NB4 (cell line): ENCODE measurements at regions not wholly inside any gene's neighbourhood (a gene's known extent, or its start where the extent isn't known, plus 50 kb on each side); places are given as distances from the start of the nearest gene placed in this dataset.

ENCODE experiments used
- MYC ChIP-seq: IDR thresholded peaks from 2 replicates; pipeline ENCODE4 v1.6.1; 2011; ENCODE audit warnings: low read depth, low read length
- TF ChIP-seq, protein P1 (sequence below): IDR thresholded peaks from one replicate; pipeline ENCODE4 v1.5.1; 2012; ENCODE audit warnings: low read depth, low read length

DNA sequence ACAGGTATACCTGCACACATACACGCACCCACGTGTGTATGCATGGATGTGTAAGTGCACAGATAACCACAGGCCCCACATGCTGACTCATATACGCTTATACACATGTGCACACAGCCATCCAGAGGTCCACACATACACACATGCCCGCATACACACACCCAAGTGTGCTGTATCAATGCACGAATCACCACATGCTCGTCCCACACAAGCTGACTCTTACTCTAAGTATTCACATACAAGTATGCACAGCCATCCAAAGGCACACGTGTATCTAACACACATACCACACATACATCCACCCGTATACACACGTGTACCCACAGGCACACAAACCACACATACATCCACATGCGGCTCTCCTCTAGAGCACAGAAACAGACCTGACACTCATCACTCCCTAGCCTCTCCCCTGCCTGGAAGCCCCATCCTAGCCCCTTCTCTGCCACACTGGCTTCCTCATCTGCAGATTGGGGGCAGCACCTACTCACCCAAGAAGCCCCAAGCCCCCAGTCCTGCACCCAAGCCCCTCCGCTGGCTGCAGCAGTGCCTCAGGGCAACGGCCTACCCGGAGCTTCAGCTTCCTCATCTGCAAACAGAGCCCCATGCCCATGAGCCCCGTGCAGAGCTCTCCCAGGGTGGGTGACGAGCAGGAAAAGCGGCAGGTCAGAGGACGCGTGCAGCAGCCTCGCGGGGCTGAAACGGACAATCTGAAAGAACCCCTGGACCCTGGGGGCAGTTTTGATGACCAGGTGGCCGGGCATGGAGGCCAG is 105.4 kb downstream of the NCOR2 start:
- TF ChIP-seq, protein P1, sequence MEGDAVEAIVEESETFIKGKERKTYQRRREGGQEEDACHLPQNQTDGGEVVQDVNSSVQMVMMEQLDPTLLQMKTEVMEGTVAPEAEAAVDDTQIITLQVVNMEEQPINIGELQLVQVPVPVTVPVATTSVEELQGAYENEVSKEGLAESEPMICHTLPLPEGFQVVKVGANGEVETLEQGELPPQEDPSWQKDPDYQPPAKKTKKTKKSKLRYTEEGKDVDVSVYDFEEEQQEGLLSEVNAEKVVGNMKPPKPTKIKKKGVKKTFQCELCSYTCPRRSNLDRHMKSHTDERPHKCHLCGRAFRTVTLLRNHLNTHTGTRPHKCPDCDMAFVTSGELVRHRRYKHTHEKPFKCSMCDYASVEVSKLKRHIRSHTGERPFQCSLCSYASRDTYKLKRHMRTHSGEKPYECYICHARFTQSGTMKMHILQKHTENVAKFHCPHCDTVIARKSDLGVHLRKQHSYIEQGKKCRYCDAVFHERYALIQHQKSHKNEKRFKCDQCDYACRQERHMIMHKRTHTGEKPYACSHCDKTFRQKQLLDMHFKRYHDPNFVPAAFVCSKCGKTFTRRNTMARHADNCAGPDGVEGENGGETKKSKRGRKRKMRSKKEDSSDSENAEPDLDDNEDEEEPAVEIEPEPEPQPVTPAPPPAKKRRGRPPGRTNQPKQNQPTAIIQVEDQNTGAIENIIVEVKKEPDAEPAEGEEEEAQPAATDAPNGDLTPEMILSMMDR, result no peak
- no peak for TF ChIP-seq MYC
